ENCODE measurements at regions not wholly inside any gene's neighbourhood (a gene's known extent, or its start where the extent isn't known, plus 50 kb on each side); places are given as distances from the start of the nearest gene placed in this dataset.

- FAIRE-seq, result no peak
These were observed 49.9 kb upstream of the CPEB2 start for GRCh38 chr4:14952352-14952751.

Data from colon (tissue), 2 donors.